ENCODE measurements at regions not wholly inside any gene's neighbourhood (a gene's known extent, or its start where the extent isn't known, plus 50 kb on each side); places are given as distances from the start of the nearest gene placed in this dataset.
A peak's percentile ranks its signal among the peaks of the same experiment; 100 is the strongest.

DNA sequence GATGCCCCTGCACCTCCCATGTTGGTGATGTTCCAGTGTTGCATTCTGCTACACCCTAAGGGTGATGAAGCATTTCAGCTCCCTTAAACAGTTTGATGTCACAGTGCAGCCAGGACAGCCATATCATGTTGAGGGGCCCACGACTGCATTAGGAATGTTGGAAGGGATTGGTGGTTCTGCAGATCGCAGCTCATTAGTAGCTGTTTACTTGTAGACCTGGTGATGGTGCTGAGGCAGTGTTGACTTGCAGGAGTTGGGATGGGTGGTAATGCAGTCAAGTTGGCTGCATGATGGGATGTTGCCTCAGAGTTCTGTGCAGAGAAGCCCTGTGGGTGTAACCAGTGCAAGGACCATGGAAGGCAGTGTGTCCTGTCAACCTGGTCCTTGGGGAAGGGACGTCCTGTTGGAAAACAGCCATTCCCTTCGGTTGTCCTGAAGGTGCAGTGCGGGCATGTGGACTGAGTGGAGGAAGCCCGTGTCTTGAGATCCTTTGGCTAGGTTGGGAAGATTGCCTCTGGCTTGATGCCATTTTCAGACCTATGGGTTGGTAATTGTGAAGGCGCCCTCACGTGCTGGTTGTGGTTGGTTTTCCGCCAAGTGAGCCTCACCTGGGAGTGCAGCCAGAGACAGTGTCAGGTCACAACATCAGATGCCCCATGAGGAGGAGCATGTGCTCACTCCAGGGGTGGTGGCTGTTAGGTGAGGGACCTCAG is 100.7 kb downstream of the SNRPN start:
- DNase-seq (ENCODE audit: low read depth) = no peak
- H3K4me3 ChIP-seq (ENCODE audit: low read depth, low read length) = no peak overlapping the region
- TF ChIP-seq MAX (IDR thresholded peaks at IDR 0.05; ENCODE audit: low read depth, low read length) (no peak), POLR2A (IDR thresholded peaks at IDR 0.05; ENCODE audit: extremely low read depth, insufficient read length) (no peak), MYC (IDR thresholded peaks at IDR 0.05; ENCODE audit: low read depth, low read length) (no peak)
- TF ChIP-seq, protein P1, sequence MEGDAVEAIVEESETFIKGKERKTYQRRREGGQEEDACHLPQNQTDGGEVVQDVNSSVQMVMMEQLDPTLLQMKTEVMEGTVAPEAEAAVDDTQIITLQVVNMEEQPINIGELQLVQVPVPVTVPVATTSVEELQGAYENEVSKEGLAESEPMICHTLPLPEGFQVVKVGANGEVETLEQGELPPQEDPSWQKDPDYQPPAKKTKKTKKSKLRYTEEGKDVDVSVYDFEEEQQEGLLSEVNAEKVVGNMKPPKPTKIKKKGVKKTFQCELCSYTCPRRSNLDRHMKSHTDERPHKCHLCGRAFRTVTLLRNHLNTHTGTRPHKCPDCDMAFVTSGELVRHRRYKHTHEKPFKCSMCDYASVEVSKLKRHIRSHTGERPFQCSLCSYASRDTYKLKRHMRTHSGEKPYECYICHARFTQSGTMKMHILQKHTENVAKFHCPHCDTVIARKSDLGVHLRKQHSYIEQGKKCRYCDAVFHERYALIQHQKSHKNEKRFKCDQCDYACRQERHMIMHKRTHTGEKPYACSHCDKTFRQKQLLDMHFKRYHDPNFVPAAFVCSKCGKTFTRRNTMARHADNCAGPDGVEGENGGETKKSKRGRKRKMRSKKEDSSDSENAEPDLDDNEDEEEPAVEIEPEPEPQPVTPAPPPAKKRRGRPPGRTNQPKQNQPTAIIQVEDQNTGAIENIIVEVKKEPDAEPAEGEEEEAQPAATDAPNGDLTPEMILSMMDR (IDR thresholded peaks at IDR 0.05; ENCODE audit: low read depth, low read length) = no peak

DNA sequence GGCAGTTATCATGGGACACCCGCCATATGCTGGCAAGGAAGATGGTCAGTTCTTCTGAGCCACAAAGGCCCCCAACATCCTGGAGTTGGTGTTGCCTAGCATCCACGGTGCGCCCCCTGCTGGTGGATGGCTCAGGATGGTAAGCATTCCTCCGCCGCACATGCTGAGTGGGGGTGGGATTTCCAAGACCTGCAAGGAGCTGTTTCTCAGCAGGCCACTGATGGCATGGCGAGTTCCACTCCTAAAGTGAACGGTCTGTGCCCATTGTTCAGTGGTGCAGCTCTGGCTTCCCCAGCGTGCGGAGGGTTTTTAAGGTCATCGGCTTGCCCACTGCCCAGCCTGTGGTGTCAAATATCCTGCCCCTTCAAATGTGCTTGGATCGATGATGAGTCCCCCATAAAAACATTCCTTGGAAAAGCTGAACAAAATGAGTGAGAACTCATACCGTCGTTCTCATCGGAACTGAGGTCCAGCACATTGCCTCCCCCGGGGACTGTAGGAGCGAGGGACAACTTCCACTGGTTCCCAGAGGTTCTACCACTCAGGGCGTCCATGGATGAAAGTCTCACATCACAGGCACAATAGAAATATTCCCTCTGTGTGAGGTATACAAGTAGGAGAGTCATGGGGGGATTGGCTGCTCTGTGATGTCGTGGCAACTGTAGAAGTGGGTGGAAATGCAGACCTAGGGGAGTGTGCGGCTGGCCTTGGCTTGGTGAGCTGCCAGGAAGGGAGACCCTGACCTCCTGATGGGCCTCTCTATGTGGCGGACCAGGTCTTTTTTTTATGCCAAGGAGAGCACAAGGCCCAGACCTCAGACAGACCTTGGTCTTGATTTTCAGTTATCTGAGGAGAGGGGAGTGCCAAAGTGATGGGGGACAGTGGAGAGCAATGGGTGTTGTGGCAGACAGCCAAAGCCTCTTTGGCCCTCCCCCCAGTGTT is 102.0 kb downstream of the SNRPN start:
- DNase-seq (ENCODE audit: low read depth) = peak; percentile 2
- TF ChIP-seq MYC (IDR thresholded peaks at IDR 0.05; ENCODE audit: low read depth, low read length) = no peak
- no peak for TF ChIP-seq MAX (IDR thresholded peaks at IDR 0.05; ENCODE audit: low read depth, low read length)
- no peak for TF ChIP-seq POLR2A (IDR thresholded peaks at IDR 0.05; ENCODE audit: extremely low read depth, insufficient read length)
- TF ChIP-seq, protein P1 (IDR thresholded peaks at IDR 0.05; ENCODE audit: low read depth, low read length) = peak; percentile 25
- H3K4me3 ChIP-seq (ENCODE audit: low read depth, low read length) = no peak overlapping the region

GRCh38 chr15:25057574-25057973 is 102.8 kb downstream of the SNRPN start:
- TF ChIP-seq, protein P1 (IDR thresholded peaks at IDR 0.05; ENCODE audit: low read depth, low read length) = no peak
- TF ChIP-seq MYC (IDR thresholded peaks at IDR 0.05; ENCODE audit: low read depth, low read length) = no peak
- H3K4me3 ChIP-seq (ENCODE audit: low read depth, low read length) = no peak overlapping the region
- DNase-seq (ENCODE audit: low read depth) = no peak

DNA sequence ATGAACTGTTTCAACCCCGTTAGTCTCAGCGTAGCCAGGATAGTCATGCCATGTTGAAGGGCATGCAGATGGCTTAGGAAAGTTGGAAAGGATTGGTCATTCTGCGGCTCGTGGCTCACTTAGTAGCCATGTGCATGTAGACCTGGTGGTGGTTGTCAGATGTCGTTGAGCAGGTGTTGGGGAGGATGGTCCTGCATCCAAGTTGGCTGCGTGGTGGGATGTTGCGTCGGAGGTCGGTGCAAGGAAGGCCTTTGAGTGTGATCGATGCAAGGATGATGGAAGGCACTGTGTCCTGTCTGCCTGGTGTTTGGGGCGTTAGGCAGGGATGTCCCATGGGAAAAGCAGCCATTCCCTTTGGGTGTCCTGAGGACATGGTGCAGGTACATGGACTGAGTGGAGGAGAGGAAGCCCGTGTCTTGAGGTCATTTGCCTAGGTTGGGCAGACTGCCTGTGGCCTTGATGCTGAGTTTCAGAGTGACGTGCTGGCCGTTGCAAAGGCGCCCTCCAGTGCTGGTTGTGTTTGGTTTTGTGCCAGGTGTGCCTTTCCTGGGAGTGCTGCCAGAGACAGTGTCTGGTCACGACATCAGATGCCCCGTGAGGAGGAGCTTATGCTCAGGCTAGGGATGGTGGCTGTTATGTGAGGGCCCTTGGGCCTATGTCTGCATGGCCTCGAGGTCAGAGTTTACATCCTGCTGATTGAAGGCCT is 103.4 kb downstream of the SNRPN start:
- no peak for DNase-seq (ENCODE audit: low read depth)
- H3K4me3 ChIP-seq (ENCODE audit: low read depth, low read length) = no peak overlapping the region
- TF ChIP-seq MAX (IDR thresholded peaks at IDR 0.05; ENCODE audit: low read depth, low read length) (no peak), POLR2A (IDR thresholded peaks at IDR 0.05; ENCODE audit: extremely low read depth, insufficient read length) (no peak), MYC (IDR thresholded peaks at IDR 0.05; ENCODE audit: low read depth, low read length) (no peak)
- TF ChIP-seq, protein P1 (IDR thresholded peaks at IDR 0.05; ENCODE audit: low read depth, low read length) = no peak

GRCh38 chr15:25059698-25060471 is 105.1 kb downstream of the SNRPN start:
- no peak for DNase-seq (ENCODE audit: low read depth)
- TF ChIP-seq, protein P1 (IDR thresholded peaks at IDR 0.05; ENCODE audit: low read depth, low read length) = no peak
- no peak for TF ChIP-seq MYC (IDR thresholded peaks at IDR 0.05; ENCODE audit: low read depth, low read length)
- no peak for TF ChIP-seq MAX (IDR thresholded peaks at IDR 0.05; ENCODE audit: low read depth, low read length)
- TF ChIP-seq POLR2A (IDR thresholded peaks at IDR 0.05; ENCODE audit: extremely low read depth, insufficient read length) = no peak
- no peak overlapping the region for H3K4me3 ChIP-seq (ENCODE audit: low read depth, low read length)

Data from NB4 (cell line).